ENCODE measurements at regions not wholly inside any gene's neighbourhood (a gene's known extent, or its start where the extent isn't known, plus 50 kb on each side); places are given as distances from the start of the nearest gene placed in this dataset.
A peak's percentile ranks its signal among the peaks of the same experiment; 100 is the strongest.

DNA sequence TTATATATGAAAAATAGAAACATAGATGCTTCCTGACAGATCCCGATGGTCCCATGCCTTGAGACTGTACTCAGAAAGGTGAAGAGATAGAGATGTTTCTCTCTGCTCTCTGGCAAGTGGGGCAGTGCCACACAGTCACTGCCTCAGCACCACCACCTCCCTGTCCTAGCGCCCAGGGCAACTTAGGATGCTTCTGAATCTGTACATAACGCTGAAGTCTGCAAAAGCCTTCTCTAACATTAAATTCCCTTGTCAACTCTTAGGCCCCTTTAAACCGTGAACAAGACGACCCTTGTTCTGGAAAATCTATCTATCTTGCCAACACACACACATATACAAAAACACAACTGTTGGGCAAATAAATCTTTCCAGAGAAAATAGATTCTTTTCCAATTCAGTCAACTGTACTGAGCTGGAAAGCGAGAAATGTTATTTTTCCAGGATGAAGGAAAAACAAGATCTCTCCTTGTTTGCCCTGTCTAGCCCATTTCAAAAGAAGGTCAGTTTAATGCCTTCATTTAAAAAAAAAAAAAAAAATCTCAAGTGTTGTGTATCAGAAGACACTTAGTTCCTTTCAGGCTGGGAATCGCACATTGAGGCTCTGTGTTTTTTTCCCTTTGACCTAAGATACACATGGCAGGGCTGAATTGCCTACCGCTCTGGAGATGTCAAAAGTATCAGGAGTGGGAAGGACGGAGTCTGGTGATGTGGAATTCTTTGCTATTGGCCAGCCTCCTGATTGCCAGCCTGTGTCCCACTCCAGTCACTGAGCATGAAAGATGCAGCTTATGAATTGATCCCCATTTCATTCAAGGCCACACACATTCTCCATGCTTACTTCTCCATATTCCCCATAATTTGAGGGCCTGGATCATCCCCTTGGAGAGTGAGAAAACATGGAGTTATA is 241.4 kb downstream of the LACC1 start:
- no peak for DNase-seq (ENCODE audit: low spot score)

DNA sequence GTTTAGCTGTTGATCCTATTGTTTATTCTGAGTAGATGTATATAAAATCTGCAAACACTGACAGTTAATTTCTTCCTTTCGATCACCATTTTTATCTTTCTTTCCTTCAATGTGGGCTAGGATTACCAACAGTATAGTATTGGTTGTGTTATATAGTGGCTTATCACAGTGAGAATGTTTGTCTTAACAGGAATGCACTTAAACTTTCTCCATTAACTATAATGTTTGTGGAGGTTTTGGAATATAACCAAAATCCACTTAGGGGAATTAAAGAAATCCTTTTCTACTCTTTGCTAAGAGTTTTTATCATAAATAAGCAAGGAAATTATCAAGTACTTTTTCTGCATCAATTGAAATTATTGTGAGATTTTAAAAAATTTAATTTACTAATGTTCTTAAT is 244.6 kb downstream of the LACC1 start:
- DNase-seq (ENCODE audit: low spot score), result no peak

DNA sequence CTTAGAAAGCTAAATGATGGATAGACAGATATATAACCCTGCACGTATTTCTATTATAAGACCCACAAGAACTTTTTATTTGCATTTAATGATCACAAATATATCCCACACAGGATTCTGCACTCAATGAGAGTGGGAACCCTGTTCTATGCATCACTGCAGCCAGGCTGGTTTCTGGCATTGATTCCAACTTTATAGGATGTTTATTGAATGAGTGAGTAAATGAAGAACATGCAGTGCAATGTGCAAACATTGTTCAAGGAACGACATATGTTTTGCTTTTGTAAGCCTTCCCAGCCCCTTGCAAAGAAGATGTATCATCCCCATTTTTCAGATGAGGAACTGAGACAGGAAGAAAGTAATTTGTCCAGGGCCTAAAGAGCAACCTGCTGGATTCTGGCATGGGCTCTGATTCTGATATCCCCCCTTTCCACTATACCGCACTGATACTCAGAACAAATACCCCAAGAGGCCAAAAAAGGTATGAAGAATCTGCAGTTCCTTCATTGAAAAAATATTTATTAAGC is 246.3 kb downstream of the LACC1 start:
- DNase-seq (ENCODE audit: low spot score), result no peak

GRCh38 chr13:44128552-44129001 is 245.0 kb upstream of the SERP2 start:
- no peak for DNase-seq (ENCODE audit: low spot score)

DNA sequence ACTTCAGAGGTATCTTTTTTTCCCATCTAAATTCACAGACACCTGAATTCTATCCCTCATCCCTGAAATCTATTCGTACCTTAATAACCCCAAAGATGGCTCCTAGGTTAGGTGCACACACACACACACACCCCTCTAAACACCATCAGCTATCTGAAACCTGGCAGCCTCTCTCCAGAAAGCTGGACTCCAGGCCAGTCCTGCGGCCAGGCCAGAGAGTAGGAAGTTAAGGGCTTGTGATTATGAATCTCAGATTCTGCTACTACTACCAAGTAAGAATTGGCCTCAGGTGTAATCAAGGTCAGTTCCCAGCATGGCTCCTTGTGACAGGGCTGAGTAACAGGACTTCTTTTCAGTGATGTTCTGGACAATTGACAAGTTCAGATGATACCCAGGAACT is 244.2 kb upstream of the SERP2 start:
- no peak for DNase-seq (ENCODE audit: low spot score)

DNA sequence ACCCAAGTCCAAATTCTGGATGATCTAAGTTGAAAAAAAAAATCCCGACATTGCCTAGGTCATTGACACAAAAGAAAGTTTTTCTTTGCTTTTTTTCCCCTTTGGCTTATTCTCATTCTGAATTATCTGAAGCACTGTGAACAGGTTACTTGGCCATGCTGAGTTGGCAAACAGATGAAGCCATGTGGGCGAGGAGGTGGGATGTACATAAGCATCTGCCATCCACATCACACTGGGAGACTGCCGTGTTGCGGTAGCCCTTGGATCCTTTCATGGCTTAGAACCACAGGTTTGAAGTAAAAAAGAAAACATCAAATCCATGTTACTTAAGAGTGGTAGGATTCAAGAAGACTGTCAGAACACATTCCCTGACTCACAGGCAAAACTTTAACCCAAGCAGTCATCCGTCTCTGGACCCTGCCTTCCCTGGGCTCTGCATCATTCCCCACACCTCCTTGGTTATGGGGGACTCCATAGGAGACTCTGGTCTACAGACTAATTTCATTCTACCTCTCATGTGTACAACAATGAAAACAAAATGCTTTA is 242.5 kb upstream of the SERP2 start:
- no peak for DNase-seq (ENCODE audit: low spot score)

- DNase-seq (ENCODE audit: low spot score), result peak; percentile 24
These were observed 240.9 kb upstream of the SERP2 start for GRCh38 chr13:44132710-44133109.

- no peak for DNase-seq (ENCODE audit: low spot score)
These were observed 240.0 kb upstream of the SERP2 start for GRCh38 chr13:44133626-44134025.

DNA sequence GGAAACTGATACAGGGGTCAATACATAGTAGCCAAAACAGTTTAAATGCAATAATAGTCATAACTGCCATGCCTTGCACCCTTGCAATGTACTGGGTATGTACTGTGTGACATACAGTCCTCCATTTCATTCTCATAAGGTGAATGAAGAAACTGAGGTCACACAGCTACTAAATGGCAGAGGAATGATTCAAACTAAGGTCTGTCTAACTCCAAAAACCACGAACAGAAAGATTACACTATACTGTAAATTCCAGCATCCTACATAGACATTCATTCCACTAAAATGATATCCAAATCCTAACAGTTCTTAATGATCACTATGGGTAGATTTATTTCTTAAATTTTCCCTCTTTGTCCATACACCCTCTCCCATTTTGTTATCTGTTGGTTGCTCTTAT is 238.1 kb upstream of the SERP2 start:
- DNase-seq (ENCODE audit: low spot score), result no peak

GRCh38 chr13:44136696-44137268 is 236.8 kb upstream of the SERP2 start:
- no peak for DNase-seq (ENCODE audit: low spot score)

GRCh38 chr13:44137466-44137865 is 236.2 kb upstream of the SERP2 start:
- no peak for DNase-seq (ENCODE audit: low spot score)

GRCh38 chr13:44140146-44140545 is 233.5 kb upstream of the SERP2 start:
- no peak for DNase-seq (ENCODE audit: low spot score)

GRCh38 chr13:44140888-44141724 is 232.5 kb upstream of the SERP2 start:
- DNase-seq (ENCODE audit: low spot score), result no peak

- DNase-seq (ENCODE audit: low spot score), result peak; percentile 97
These were observed 231.7 kb upstream of the SERP2 start for GRCh38 chr13:44141725-44142539.

DNA sequence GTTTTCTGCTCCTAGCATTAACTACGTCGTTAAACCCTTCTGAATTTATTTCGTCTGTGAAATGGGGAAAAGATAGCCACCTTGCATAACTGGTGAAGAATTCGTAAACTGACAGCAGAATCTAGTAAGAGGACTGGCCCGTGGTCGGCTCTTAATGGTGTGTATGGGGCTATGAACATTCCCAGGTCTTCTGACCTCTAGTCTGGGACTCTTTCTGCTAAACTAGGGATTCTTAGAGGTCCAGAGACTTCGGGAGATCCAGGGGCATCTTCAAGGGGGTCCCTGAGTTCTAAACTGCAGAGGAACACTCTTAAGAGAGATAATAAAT is 231.1 kb upstream of the SERP2 start:
- DNase-seq (ENCODE audit: low spot score), result no peak

DNA sequence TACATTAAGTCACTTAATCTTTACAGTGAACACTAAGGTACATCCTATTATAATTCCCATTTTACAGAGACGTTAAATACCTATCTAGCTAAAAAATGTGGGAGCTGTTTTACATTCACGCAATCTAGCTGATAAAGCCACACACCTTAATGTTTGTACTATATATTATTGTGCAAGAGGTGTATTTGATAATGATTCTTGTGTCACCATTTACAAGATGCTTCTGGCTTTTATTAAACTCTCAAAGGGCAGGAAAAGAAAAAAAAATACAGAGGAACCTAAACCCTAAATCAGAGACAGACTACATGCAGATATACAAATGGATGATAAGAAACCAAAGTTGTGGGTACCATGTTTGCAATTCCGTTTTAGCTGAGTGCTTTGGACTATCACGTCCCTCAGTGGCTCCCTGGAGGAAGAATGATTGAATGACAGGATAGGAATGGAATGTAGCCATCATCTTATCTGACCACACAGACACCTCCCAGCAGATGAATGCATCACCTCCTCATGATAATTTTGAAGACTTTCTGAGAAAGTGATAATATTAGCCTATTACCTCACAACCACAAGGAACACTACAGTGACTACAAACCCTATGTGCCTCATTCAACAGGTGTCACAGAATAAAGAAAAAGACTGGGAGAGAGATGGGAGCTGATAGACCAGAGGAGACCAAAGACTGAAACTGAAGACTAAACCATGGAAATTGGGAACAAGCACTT is 230.5 kb upstream of the SERP2 start:
- no peak for DNase-seq (ENCODE audit: low spot score)

GRCh38 chr13:44146138-44146537 is 227.5 kb upstream of the SERP2 start:
- DNase-seq (ENCODE audit: low spot score), result no peak

- no peak for DNase-seq (ENCODE audit: low spot score)
These were observed 226.4 kb upstream of the SERP2 start for GRCh38 chr13:44147233-44147632.

DNA sequence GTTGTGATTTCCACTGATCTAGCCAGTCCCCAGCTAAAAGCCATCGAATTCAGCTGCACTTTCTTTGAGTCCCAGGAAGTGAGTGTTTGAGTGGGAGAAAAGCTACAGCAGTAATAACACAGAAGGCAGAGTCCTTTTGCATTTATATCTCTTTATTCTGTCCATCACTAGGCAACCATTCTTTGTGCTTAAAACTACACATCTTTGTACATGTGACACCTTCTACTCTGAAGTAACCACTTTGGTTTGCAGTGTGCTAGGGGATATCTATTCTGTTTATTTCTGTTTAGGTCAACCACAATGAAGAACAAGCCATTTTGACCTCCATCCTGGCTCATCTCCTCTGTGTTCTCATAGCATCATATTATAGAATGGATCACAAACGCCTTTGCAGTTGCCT is 226.0 kb upstream of the SERP2 start:
- DNase-seq (ENCODE audit: low spot score), result no peak

DNA sequence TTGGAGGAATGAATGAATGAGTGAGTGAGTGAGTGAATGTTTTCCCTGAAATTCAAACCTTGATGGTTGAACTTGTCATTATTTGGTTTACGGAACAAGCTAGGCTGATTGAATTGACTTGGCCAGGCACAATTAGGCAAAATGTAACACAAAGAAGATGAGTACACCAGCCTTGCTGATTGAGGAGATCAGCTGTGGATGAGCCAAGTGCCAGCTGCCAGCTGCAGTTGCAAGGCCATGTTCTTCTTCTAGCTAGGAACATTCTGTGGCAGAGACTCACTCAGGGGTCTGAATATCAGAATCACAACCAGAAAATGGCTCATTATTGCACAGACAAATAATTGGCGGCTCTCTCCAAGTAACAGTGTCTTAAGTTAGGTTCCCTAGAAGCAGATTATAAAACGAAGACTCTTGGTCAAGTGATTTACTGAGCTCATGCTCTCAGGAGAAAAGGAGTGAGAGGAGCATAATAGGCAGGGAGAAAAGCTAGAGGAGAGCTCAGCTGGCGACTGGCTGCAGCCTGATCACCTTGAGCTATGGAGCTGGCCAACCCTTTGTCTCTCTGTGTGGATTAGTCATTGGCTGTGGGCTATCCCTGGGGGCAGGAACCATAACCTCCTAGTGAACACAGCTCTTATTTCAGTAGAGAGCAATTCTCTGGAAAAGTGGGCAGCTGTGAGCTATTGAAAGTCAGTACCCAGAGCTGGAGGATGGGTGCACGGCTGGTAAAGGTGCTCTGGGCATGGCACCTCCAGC is 225.3 kb upstream of the SERP2 start:
- DNase-seq (ENCODE audit: low spot score), result no peak

All from umbilical cord (tissue), 1 donor.